ENCODE measurements at regions not wholly inside any gene's neighbourhood (a gene's known extent, or its start where the extent isn't known, plus 50 kb on each side); places are given as distances from the start of the nearest gene placed in this dataset.

GRCh38 chr4:124519196-124519595 lies 193.3 kb downstream of the ANKRD50 start:
- 88% methylated on average over 1 of the region's 1 CpG for WGBS
- Histone ChIP-seq H3K9me3 (no peaks in the 10 kb centered on the region), H3K4me1 (no peaks in the 10 kb centered on the region), H3K4me3 (no peak overlapping the region), H3K36me3 (no peaks in the 10 kb centered on the region), H3K27ac (no peak overlapping the region), H3K27me3 (no peaks in the 10 kb centered on the region)
- no peak for TF ChIP-seq POLR2AphosphoS5 (IDR thresholded peaks at IDR 0.05)
- TF ChIP-seq POLR2A (IDR thresholded peaks at IDR 0.05) = no peak
- no peak for TF ChIP-seq CTCF (IDR thresholded peaks at IDR 0.05)
- TF ChIP-seq EP300 (IDR thresholded peaks at IDR 0.05) = no peak
- no peak for DNase-seq (ENCODE audit: low spot score in 2 of 2)

- Histone ChIP-seq H3K4me3 (no peak overlapping the region), H3K9me3 (no peaks in the 10 kb centered on the region), H3K27me3 (no peaks in the 10 kb centered on the region), H3K27ac (no peak overlapping the region), H3K4me1 (no peaks in the 10 kb centered on the region), H3K36me3 (no peaks in the 10 kb centered on the region)
- DNase-seq (ENCODE audit: low spot score in 2 of 2) = no peak
- TF ChIP-seq EP300 (IDR thresholded peaks at IDR 0.05) = no peak
- no peak for TF ChIP-seq CTCF (IDR thresholded peaks at IDR 0.05)
- TF ChIP-seq POLR2A (IDR thresholded peaks at IDR 0.05) = no peak
Observed at GRCh38 chr4:124523816-124524215, 188.7 kb downstream of the ANKRD50 start.

- Histone ChIP-seq H3K9me3 (no peaks in the 10 kb centered on the region), H3K4me1 (no peaks in the 10 kb centered on the region), H3K4me3 (no peak overlapping the region), H3K27me3 (no peaks in the 10 kb centered on the region), H3K27ac (no peak overlapping the region), H3K36me3 (no peaks in the 10 kb centered on the region)
- TF ChIP-seq EP300 (IDR thresholded peaks at IDR 0.05) (no peak), CTCF (IDR thresholded peaks at IDR 0.05) (no peak), POLR2A (IDR thresholded peaks at IDR 0.05) (no peak), POLR2AphosphoS5 (IDR thresholded peaks at IDR 0.05) (no peak)
- DNase-seq (ENCODE audit: low spot score in 2 of 2) = no peak
- WGBS = 92% methylated on average over 2 of the region's 4 CpGs
Observed at GRCh38 chr4:124525524-124525923, 187.0 kb downstream of the ANKRD50 start.

GRCh38 chr4:124526331-124526730 lies 186.2 kb downstream of the ANKRD50 start:
- Histone ChIP-seq H3K4me3 (no peak overlapping the region), H3K36me3 (no peaks in the 10 kb centered on the region)
- WGBS = 21% methylated on average over 2 of the region's 2 CpGs

GRCh38 chr4:124526769-124527168 lies 185.8 kb downstream of the ANKRD50 start:
- 65% methylated on average over 4 of the region's 4 CpGs for WGBS
- Histone ChIP-seq H3K4me1 (no peaks in the 10 kb centered on the region), H3K27ac (no peak overlapping the region), H3K9me3 (no peaks in the 10 kb centered on the region), H3K4me3 (no peak overlapping the region), H3K36me3 (no peaks in the 10 kb centered on the region), H3K27me3 (no peaks in the 10 kb centered on the region)
- no peak for DNase-seq (ENCODE audit: low spot score in 2 of 2)
- TF ChIP-seq POLR2A (IDR thresholded peaks at IDR 0.05) (no peak), POLR2AphosphoS5 (IDR thresholded peaks at IDR 0.05) (no peak), CTCF (IDR thresholded peaks at IDR 0.05) (no peak), EP300 (IDR thresholded peaks at IDR 0.05) (no peak)

More at GRCh38 chr4:124526331-124526730, 186.2 kb downstream of the ANKRD50 start:
- no peak for DNase-seq (ENCODE audit: low spot score in 2 of 2)
- H3K4me1 ChIP-seq = no peaks in the 10 kb centered on the region
- H3K27ac ChIP-seq = no peak overlapping the region
- TF ChIP-seq EP300 (IDR thresholded peaks at IDR 0.05) (no peak), POLR2AphosphoS5 (IDR thresholded peaks at IDR 0.05) (no peak), CTCF (IDR thresholded peaks at IDR 0.05) (no peak)
- no peaks in the 10 kb centered on the region for H3K27me3 ChIP-seq
- no peaks in the 10 kb centered on the region for H3K9me3 ChIP-seq

Data from suprapubic skin (tissue), 4 donors.